ENCODE measurements at regions not wholly inside any gene's neighbourhood (a gene's known extent, or its start where the extent isn't known, plus 50 kb on each side); places are given as distances from the start of the nearest gene placed in this dataset.

DNA sequence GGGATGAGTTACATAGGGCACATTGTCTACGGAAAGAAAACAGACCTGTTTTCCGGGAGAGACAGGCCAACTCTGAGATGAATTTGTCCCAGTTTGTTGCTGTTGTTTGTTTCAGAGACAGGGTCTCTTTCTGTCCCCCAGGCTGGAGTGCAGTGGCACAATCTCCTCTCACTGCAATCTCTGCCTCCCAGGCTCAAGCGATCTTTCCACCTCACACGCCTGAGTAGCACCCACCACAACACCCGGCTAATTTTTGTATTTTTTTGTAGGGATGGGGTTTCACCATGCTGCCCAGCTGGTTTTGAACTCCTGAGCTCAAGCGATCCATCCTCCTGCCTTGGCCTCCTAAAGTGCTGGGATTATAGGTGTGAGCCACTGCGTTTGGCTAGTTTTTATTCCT is 125.5 kb upstream of the ERRFI1 start:
- no peak for TF ChIP-seq POLR2A (IDR thresholded peaks at IDR 0.05; ENCODE audit: low read length)
- TF ChIP-seq GATA1 (IDR thresholded peaks at IDR 0.05; ENCODE audit: low read depth, low read length) = no peak
